AG09319 (cell line): ENCODE measurements at regions not wholly inside any gene's neighbourhood (a gene's known extent, or its start where the extent isn't known, plus 50 kb on each side); places are given as distances from the start of the nearest gene placed in this dataset.

Experiments
- DNase-seq: peaks from one replicate; pipeline ENCODE4 v3.0.0-alpha.2; 2010; ENCODE audit warnings: low read depth; ENCODE audit errors: extremely low read depth
- TF ChIP-seq, protein P1 (sequence below): IDR thresholded peaks from 2 replicates; pipeline ENCODE4 v1.5.1; 2011; ENCODE audit warnings: low read depth, mild to moderate bottlenecking, inconsistent platforms, low read length, moderate library complexity

DNA sequence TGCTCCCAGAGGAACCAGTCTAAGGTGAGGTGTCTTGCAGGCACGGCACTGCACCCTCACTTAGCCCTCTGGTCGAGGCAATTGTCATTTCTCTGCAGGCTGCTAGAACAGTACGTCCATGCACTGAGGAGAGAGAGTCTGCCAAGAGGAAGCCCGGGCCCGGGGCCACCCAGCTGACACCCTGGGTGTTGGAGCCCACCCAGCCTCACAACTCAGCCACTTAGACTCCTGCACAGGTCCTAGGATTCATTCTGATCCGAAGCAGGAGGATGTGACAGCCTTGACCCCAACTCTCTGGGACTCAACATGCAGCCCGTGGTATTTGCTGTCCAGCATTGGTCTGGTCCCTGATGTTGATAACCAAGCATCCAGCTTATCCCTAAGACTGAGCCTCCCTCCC lies 111.9 kb downstream of the ADSS2 start:
- no peak for DNase-seq
- TF ChIP-seq, protein P1, sequence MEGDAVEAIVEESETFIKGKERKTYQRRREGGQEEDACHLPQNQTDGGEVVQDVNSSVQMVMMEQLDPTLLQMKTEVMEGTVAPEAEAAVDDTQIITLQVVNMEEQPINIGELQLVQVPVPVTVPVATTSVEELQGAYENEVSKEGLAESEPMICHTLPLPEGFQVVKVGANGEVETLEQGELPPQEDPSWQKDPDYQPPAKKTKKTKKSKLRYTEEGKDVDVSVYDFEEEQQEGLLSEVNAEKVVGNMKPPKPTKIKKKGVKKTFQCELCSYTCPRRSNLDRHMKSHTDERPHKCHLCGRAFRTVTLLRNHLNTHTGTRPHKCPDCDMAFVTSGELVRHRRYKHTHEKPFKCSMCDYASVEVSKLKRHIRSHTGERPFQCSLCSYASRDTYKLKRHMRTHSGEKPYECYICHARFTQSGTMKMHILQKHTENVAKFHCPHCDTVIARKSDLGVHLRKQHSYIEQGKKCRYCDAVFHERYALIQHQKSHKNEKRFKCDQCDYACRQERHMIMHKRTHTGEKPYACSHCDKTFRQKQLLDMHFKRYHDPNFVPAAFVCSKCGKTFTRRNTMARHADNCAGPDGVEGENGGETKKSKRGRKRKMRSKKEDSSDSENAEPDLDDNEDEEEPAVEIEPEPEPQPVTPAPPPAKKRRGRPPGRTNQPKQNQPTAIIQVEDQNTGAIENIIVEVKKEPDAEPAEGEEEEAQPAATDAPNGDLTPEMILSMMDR, result no peak

DNA sequence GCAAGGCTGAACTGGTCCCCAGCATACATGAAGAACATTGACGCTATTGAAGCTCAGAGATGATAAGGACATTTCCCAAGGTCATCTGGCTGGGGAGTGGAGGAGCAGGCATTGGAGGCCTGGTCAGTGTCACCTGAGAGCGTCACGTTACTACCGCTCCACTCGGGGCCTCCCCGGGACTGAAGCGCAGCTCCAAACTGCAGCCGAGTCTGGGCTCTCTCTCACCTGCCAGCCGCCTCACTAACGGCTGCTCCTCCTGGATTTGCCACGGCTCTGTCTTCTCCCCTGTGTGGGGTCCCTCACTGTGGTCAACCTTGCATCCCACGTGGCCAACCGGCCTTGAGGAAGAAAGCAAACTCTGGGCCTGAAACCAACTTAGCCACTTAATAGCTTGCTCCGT lies 111.3 kb downstream of the ADSS2 start:
- TF ChIP-seq, protein P1, result no peak
- DNase-seq, result no peak

DNA sequence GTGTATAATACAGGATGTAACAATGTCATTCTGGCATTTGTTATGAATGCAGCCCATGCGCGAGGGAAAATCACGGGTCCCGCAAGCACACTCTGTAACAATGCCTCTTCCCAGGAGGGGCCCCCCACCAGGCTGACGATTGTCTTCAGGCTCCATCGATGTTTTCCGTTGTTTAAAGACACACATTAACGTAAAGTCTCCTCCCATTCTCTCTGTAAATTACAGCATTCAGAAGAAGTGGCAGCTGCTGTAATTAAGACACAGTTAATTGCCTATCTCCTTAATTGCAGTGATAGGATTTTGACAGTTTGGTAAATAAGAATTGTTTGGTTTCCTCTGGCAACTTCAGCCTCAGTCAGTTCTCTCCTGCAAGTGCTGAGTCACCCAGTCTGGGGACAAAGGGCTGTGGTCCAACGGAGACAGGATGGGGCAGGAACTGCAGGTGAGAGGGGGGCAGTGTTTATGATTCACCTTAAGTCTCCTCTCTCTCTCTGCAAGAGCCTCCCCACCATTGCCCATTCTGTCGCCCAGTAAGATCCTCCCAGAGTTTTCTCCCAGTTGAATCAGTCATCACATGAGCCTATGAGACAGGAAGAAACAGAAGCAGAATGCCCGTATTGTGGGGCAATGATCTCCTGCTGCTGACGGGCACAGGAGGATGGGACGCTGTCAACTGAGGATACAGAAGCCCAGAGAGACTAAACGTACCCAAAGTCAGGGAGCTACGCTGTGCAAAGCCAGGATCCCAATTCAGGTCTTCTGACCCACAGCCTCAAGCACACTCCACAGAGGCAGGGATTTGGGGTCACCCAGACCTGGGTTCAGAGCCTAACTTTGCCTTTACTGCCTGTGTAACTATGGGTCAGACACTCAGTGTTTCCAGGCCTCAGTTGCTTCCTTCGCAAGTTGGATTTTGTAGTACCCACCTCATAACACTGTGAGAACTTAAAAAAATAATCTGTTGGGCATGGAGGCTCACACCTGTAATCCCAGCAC lies 110.0 kb downstream of the ADSS2 start:
- DNase-seq, result no peak
- TF ChIP-seq, protein P1, result no peak

DNA sequence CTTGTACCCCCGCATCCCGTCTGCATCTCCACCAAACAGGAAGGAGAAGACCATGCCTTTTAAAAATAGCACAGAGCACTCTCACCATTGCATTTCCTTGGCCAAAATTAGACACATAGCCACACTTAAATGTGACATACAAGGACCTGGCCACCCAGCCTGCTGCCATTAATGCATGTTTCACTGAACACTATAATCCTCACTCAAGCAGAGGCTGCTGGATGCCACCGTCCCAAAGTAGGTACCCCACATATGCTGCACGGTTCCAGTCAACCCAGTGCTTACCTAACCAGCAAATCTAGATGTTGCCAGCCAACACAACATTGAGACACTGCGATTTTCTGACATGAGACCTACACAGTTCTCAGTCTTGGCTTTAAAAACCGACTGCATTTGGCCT lies 107.7 kb downstream of the ADSS2 start:
- no peak for DNase-seq
- TF ChIP-seq, protein P1, result no peak

DNA sequence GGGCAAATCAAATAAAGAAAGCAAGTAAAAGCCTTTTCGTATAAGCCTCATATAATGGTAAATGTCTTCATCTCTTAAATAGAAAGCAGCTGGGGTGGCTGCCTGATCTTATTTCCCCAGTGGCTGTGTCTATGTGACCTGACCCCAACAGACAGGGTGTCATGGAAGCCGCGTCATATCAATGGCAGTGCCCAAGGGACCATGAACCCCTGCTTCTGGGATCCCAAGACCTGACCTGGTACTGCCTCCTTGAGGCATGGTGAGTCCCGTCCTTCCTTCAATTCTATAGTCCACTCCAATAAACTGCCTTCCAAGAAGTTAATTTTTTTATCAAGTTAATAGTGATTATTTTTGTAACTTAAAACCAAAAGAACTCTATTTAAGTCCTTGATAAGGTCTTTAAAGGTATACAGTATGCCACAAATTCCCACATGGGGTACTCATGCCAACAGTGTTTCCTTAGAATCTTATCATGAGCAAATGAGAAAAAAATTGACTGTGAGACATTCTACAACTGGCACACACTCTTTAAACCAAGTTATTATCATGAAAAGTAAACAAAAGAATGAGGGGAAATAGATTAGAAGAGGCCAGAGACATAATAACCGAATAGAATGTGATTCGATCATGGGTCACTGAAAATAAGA lies 104.6 kb downstream of the ADSS2 start:
- no peak for DNase-seq
- TF ChIP-seq, protein P1, result no peak

DNA sequence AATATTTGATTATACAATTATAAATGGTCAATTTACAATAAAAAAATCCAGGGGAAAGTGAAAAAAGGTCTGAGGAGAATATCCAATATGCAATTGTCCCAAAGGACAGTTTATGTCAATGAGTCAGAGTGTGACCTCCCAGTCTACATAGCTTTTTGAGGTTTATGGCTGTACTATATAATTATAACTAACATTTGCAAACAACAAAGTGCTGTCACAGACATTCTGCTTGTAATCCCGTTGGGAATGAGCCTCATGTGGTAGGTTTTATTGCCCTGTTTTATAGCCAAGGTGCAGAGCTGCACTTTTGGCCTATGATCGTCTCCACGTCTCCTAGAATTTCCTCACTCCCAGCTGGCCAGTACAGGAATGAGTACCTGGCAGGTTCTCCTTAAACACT lies 103.8 kb downstream of the ADSS2 start:
- TF ChIP-seq, protein P1, result no peak
- DNase-seq, result no peak

DNA sequence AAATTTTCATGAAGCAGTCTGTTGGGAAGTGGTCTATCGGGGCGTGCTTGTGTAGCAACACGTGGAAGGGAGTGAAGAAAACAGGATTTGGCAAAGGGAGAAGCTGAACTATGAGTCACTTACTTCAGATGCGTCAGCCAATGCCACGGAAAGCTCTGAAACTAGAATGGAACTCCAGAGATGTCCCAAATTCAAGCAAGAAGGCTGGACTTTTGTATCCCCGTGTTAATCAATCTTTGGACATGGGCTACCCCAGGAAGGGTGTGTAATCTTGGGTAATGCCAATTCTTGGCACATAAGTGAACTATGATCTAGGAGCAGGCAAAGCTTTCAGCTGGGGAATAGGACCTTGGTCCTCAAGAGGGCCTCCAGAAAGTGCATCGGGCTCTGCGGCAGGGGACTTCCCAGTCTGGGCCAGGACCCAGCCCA lies 102.6 kb downstream of the ADSS2 start:
- peak; percentile 63 for DNase-seq
- TF ChIP-seq, protein P1, result no peak
